NB4 (cell line): ENCODE measurements at regions not wholly inside any gene's neighbourhood (a gene's known extent, or its start where the extent isn't known, plus 50 kb on each side); places are given as distances from the start of the nearest gene placed in this dataset.

Source experiments
- DNase-seq: peaks from one replicate; pipeline ENCODE4 v3.0.0; 2010; ENCODE audit warnings: low read depth
- H3K4me3 ChIP-seq: one replicate; pipeline ENCODE4 v1.5.1; 2011; ENCODE audit warnings: mild to moderate bottlenecking, low read depth, low read length, moderate library complexity
- CTCF ChIP-seq: IDR thresholded peaks from one replicate; pipeline ENCODE4 v1.5.1; 2012; ENCODE audit warnings: low read depth, low read length
- MAX ChIP-seq: IDR thresholded peaks from 2 replicates; pipeline ENCODE4 v1.6.1; 2011; ENCODE audit warnings: low read depth, low read length
- MYC ChIP-seq: IDR thresholded peaks from 2 replicates; pipeline ENCODE4 v1.6.1; 2011; ENCODE audit warnings: low read depth, low read length
- POLR2A ChIP-seq: IDR thresholded peaks from 2 replicates; pipeline ENCODE4 v1.6.1; 2011; ENCODE audit warnings: mild to moderate bottlenecking; ENCODE audit not compliant: insufficient read length; ENCODE audit errors: extremely low read depth

GRCh38 chr12:105906561-105906960, 232.2 kb downstream of the NUAK1 start:
- no peak for DNase-seq
- TF ChIP-seq CTCF (no peak), MAX (no peak), POLR2A (no peak), MYC (no peak)
- no peak overlapping the region for H3K4me3 ChIP-seq

GRCh38 chr12:105907982-105908381, 230.8 kb downstream of the NUAK1 start:
- no peak overlapping the region for H3K4me3 ChIP-seq
- DNase-seq = no peak

GRCh38 chr12:105910030-105910429, 228.7 kb downstream of the NUAK1 start:
- TF ChIP-seq MAX = no peak
- TF ChIP-seq MYC = no peak
- TF ChIP-seq CTCF = no peak
- no peak for TF ChIP-seq POLR2A
- DNase-seq = no peak
- no peak overlapping the region for H3K4me3 ChIP-seq

More at GRCh38 chr12:105907982-105908381, 230.8 kb downstream of the NUAK1 start:
- TF ChIP-seq MYC (no peak), MAX (no peak), CTCF (no peak), POLR2A (no peak)

- DNase-seq = no peak
- no peak for TF ChIP-seq MYC
- no peak for TF ChIP-seq MAX
- TF ChIP-seq POLR2A = no peak
- no peak for TF ChIP-seq CTCF
- no peak overlapping the region for H3K4me3 ChIP-seq
Observed at GRCh38 chr12:105911966-105912365, 226.8 kb downstream of the NUAK1 start.

- H3K4me3 ChIP-seq = no peak overlapping the region
- no peak for DNase-seq
- TF ChIP-seq MAX (no peak), CTCF (no peak), MYC (no peak), POLR2A (no peak)
Observed at GRCh38 chr12:105912882-105913678, 225.7 kb downstream of the NUAK1 start.
